Activated CD8-positive, alpha-beta memory T cell treated with anti-CD3 and anti-CD28 coated beads for 4 hours (primary cell): ENCODE measurements at regions not wholly inside any gene's neighbourhood (a gene's known extent, or its start where the extent isn't known, plus 50 kb on each side); places are given as distances from the start of the nearest gene placed in this dataset.
"Not testable (repeated sequence)": the region's sequence is repeated elsewhere in the genome, so short reads cannot be mapped to it uniquely, and the experiment has no call there.

ENCODE experiments used
- DNase-seq, 2 donors: peaks; one replicate each; pipeline ENCODE4 v3.0.0-alpha.2; 2020; ENCODE audit warnings: low read depth in 2 of 2

GRCh38 chr20:53748176-53748575 is 154.5 kb upstream of the ZNF217 start:
- DNase-seq: no peak

GRCh38 chr20:53743607-53744260 is 150.1 kb upstream of the ZNF217 start:
- DNase-seq: no peak

GRCh38 chr20:53742685-53743081 is 149.0 kb upstream of the ZNF217 start:
- no peak for DNase-seq

- DNase-seq: no peak
Observed at GRCh38 chr20:53741726-53742028, 148.0 kb upstream of the ZNF217 start.

GRCh38 chr20:53739799-53740785 is 146.5 kb upstream of the ZNF217 start:
- no peak for DNase-seq

- DNase-seq: no peak
Observed at GRCh38 chr20:53738945-53739798, 145.5 kb upstream of the ZNF217 start.

GRCh38 chr20:53738039-53738944 is 144.7 kb upstream of the ZNF217 start:
- no peak for DNase-seq

- no peak for DNase-seq
Observed at GRCh38 chr20:53737396-53738038, 143.9 kb upstream of the ZNF217 start.

GRCh38 chr20:53736757-53737395 is 143.2 kb upstream of the ZNF217 start:
- no peak for DNase-seq

- DNase-seq: no peak
Observed at GRCh38 chr20:53736122-53736756, 142.6 kb upstream of the ZNF217 start.

GRCh38 chr20:53735536-53736050 is 142.0 kb upstream of the ZNF217 start:
- DNase-seq: no peak

- DNase-seq: no peak
Observed at GRCh38 chr20:53734006-53734688, 140.5 kb upstream of the ZNF217 start.

- DNase-seq: no peak
Observed at GRCh38 chr20:53731595-53731994, 138.0 kb upstream of the ZNF217 start.

GRCh38 chr20:53728359-53728758 is 134.7 kb upstream of the ZNF217 start:
- no peak for DNase-seq

- not testable (repeated sequence) for DNase-seq
Observed at GRCh38 chr20:53727239-53727638, 133.6 kb upstream of the ZNF217 start.

GRCh38 chr20:53725575-53725970 is 131.9 kb upstream of the ZNF217 start:
- DNase-seq: no peak

- no peak for DNase-seq
Observed at GRCh38 chr20:53723621-53724020, 130.0 kb upstream of the ZNF217 start.

- DNase-seq: no peak
Observed at GRCh38 chr20:53723045-53723444, 129.4 kb upstream of the ZNF217 start.

GRCh38 chr20:53722515-53723036 is 128.9 kb upstream of the ZNF217 start:
- DNase-seq: no peak
